IMR-90 (cell line): ENCODE measurements at regions not wholly inside any gene's neighbourhood (a gene's known extent, or its start where the extent isn't known, plus 50 kb on each side); places are given as distances from the start of the nearest gene placed in this dataset.

Experiments used
- ATAC-seq: fragments of 200-7000 bp; cut with Tn5 transposase; 2 replicates; pipeline ENCODE4 v1.9.1; 2020; ENCODE audit warnings: low read depth, mild to moderate bottlenecking, moderate library complexity
- BruUV-seq: library from RNA; stranded (reverse); fragments of 400-500 nt; replicated peaks from 2 replicates; lab custom pipeline; 2021; lab: Mats Ljungman, UMichigan
- CTCF ChIA-PET: fragments of 300-600 bp; formaldehyde crosslinking; extraction: SDS; loops from one replicate; lab custom pipeline; 2021; ENCODE audit warnings: antibody characterized with exemption; lab: Yijun Ruan, JAX
- POLR2A ChIA-PET: fragments of 300-600 bp; sonication (Branson Sonifier 250); formaldehyde crosslinking; loops from one replicate; lab custom pipeline; 2022; ENCODE audit warnings: antibody characterized with exemption; ENCODE audit not compliant: unreplicated experiment; lab: Charles Lee
- DNase-seq: peaks from one replicate; pipeline ENCODE4 v3.0.0; 2013
- H2AFZ ChIP-seq: replicated peaks from 2 replicates; pipeline ENCODE3; 2013; ENCODE audit warnings: low read length, mild to moderate bottlenecking; ENCODE audit not compliant: poor library complexity
- H2AK5ac ChIP-seq: 2 replicates; pipeline ENCODE4 v1.6.1; 2013; ENCODE audit warnings: low read depth, low read length, inconsistent platforms
- H2AK9ac ChIP-seq: replicated peaks from 2 replicates; pipeline ENCODE3; 2013; ENCODE audit warnings: mild to moderate bottlenecking, low read depth, low read length, moderate library complexity; ENCODE audit not compliant: poor library complexity
- H2BK120ac ChIP-seq: 2 replicates; pipeline ENCODE4 v1.6.1; 2013; ENCODE audit warnings: low read depth, low read length, inconsistent platforms
- H2BK15ac ChIP-seq: 3 replicates; pipeline ENCODE4 v1.6.1; 2013; ENCODE audit warnings: low read depth, low read length, inconsistent platforms
- H2BK20ac ChIP-seq: 2 replicates; pipeline ENCODE4 v1.6.1; 2013; ENCODE audit warnings: low read depth, mild to moderate bottlenecking, inconsistent platforms, low read length, moderate library complexity
- H2BK5ac ChIP-seq: 2 replicates; pipeline ENCODE4 v1.6.1; 2013; ENCODE audit warnings: mild to moderate bottlenecking, low read depth, low read length, inconsistent platforms; ENCODE audit not compliant: poor library complexity, severe bottlenecking
- H3K14ac ChIP-seq: replicated peaks from 2 replicates; pipeline ENCODE4 v1.6.1; 2013; ENCODE audit warnings: low read depth, low read length, inconsistent platforms
- H3K18ac ChIP-seq: 2 replicates; pipeline ENCODE4 v1.6.1; 2013; ENCODE audit warnings: low read depth, low read length, control low read depth
- H3K23ac ChIP-seq: 2 replicates; pipeline ENCODE4 v1.6.1; 2013; ENCODE audit warnings: low read depth, low read length, inconsistent platforms
- H3K27ac ChIP-seq: 2 replicates; pipeline ENCODE4 v1.5.1; 2013; ENCODE audit warnings: mild to moderate bottlenecking, control low read depth, low read length; ENCODE audit not compliant: insufficient read depth
- H3K27me3 ChIP-seq: 2 replicates; pipeline ENCODE4 v1.6.1; 2013; ENCODE audit warnings: low read length; ENCODE audit not compliant: control insufficient read depth, insufficient read depth
- H3K36me3 ChIP-seq: 2 replicates; pipeline ENCODE4 v1.6.1; 2013; ENCODE audit warnings: low read length, mixed read lengths; ENCODE audit not compliant: control insufficient read depth, insufficient read depth
- H3K4ac ChIP-seq: 2 replicates; pipeline ENCODE4 v1.6.1; 2013; ENCODE audit warnings: low read depth, low read length, inconsistent platforms
- H3K4me1 ChIP-seq: 2 replicates; pipeline ENCODE4 v1.6.1; 2013; ENCODE audit warnings: low read length, mixed read lengths; ENCODE audit not compliant: control insufficient read depth, insufficient read depth
- H3K4me2 ChIP-seq: 2 replicates; pipeline ENCODE4 v1.6.1; 2013; ENCODE audit warnings: low read depth, mild to moderate bottlenecking, control low read depth, low read length, moderate library complexity
- H3K4me3 ChIP-seq: 2 replicates; pipeline ENCODE4 v1.5.1; 2013; ENCODE audit warnings: low read depth, mild to moderate bottlenecking, control low read depth, low read length, moderate library complexity; ENCODE audit not compliant: insufficient read depth
- H3K56ac ChIP-seq: 2 replicates; pipeline ENCODE4 v1.6.1; 2013; ENCODE audit warnings: low read length, inconsistent platforms; ENCODE audit not compliant: insufficient read depth; ENCODE audit errors: extremely low read depth
- H3K79me1 ChIP-seq, 2 experiments: 2 replicates each; pipeline ENCODE4 v1.6.1; 2013; ENCODE audit warnings: low read length in 2 of 2, inconsistent platforms in 1 of 2, low read depth in 1 of 2
- H3K9ac ChIP-seq: 2 replicates; pipeline ENCODE4 v1.6.1; 2013; ENCODE audit warnings: low read depth, low read length, control low read depth
- H3K9me1 ChIP-seq: 2 replicates; pipeline ENCODE4 v1.6.1; 2013; ENCODE audit warnings: low read length, inconsistent platforms; ENCODE audit not compliant: insufficient read depth
- H3K9me3 ChIP-seq: 2 replicates; pipeline ENCODE4 v1.6.1; 2013; ENCODE audit warnings: low read length; ENCODE audit not compliant: control insufficient read depth, insufficient read depth
- H4K20me1 ChIP-seq: 2 replicates; pipeline ENCODE4 v1.6.1; 2013; ENCODE audit warnings: low read length, inconsistent platforms; ENCODE audit not compliant: insufficient read depth
- H4K5ac ChIP-seq: 2 replicates; pipeline ENCODE4 v1.6.1; 2013; ENCODE audit warnings: mild to moderate bottlenecking, low read depth, low read length, control low read depth
- H4K8ac ChIP-seq, 2 experiments: 2 replicates each; pipeline ENCODE4 v1.6.1; 2013; ENCODE audit warnings: low read depth in 2 of 2, low read length in 2 of 2, control low read depth in 1 of 2, inconsistent platforms in 1 of 2
- H4K91ac ChIP-seq: 2 replicates; pipeline ENCODE4 v1.6.1; 2013; ENCODE audit warnings: low read depth, low read length, inconsistent platforms; ENCODE audit not compliant: insufficient read depth
- BHLHE40 ChIP-seq: fragments of 150-350 bp; IDR thresholded peaks from 2 replicates; pipeline ENCODE4 v1.6.1; 2016; ENCODE audit warnings: mild to moderate bottlenecking, low read depth, low read length
- CEBPB ChIP-seq: IDR thresholded peaks from 2 replicates; pipeline ENCODE4 v1.6.1; 2012; ENCODE audit warnings: low read depth, low read length, improper control_type of control experiment
- CHD1 ChIP-seq: IDR thresholded peaks from 2 replicates; pipeline ENCODE4 v1.6.1; 2012; ENCODE audit warnings: low read depth, low read length, improper control_type of control experiment
- CTCF ChIP-seq: conservative IDR thresholded peaks from 2 replicates; pipeline ENCODE4 v1.5.1; 2012; ENCODE audit warnings: mild to moderate bottlenecking, low read depth, low read length, improper control_type of control experiment
- ELK1 ChIP-seq: fragments of 150-350 bp; IDR thresholded peaks from 2 replicates; pipeline ENCODE4 v1.6.1; 2016; ENCODE audit warnings: low read depth, mild to moderate bottlenecking, low read length, moderate library complexity, borderline replicate concordance
- FOS ChIP-seq: fragments of 150-350 bp; IDR thresholded peaks from 2 replicates; pipeline ENCODE4 v1.6.1; 2016; ENCODE audit warnings: low read depth, low read length
- MAFK ChIP-seq: IDR thresholded peaks from 2 replicates; pipeline ENCODE4 v1.6.1; 2012; ENCODE audit warnings: low read depth, low read length, improper control_type of control experiment
- MAZ ChIP-seq: IDR thresholded peaks from 2 replicates; pipeline ENCODE4 v1.6.1; 2012; ENCODE audit warnings: low read depth, mild to moderate bottlenecking, low read length, improper control_type of control experiment, moderate library complexity, borderline replicate concordance
- MXI1 ChIP-seq: IDR thresholded peaks from 2 replicates; pipeline ENCODE4 v1.6.1; 2012; ENCODE audit warnings: low read depth, mild to moderate bottlenecking, low read length, moderate library complexity, borderline replicate concordance
- NFE2L2 ChIP-seq: fragments of 150-350 bp; IDR thresholded peaks from 2 replicates; pipeline ENCODE4 v1.6.1; 2016; ENCODE audit warnings: low read depth, mild to moderate bottlenecking, low read length
- POLR2A ChIP-seq: IDR thresholded peaks from 2 replicates; pipeline ENCODE4 v1.6.1; 2012; ENCODE audit warnings: mild to moderate bottlenecking, low read depth, low read length
- RAD21 ChIP-seq: IDR thresholded peaks from 2 replicates; pipeline ENCODE4 v1.6.1; 2012; ENCODE audit warnings: low read length, improper control_type of control experiment
- RCOR1 ChIP-seq: IDR thresholded peaks from 2 replicates; pipeline ENCODE4 v1.6.1; 2012; ENCODE audit warnings: mild to moderate bottlenecking, low read length, improper control_type of control experiment; ENCODE audit not compliant: insufficient replicate concordance
- RFX5 ChIP-seq: IDR thresholded peaks from 2 replicates; pipeline ENCODE4 v1.8.0; 2012; ENCODE audit warnings: low read depth, mild to moderate bottlenecking, low read length, moderate library complexity
- SMC3 ChIP-seq: fragments of 150-350 bp; IDR thresholded peaks from 2 replicates; pipeline ENCODE4 v1.6.1; 2016; ENCODE audit warnings: low read depth, mild to moderate bottlenecking, antibody characterized with exemption, low read length, moderate library complexity
- USF2 ChIP-seq: fragments of 150-350 bp; IDR thresholded peaks from 2 replicates; pipeline ENCODE4 v1.6.1; 2017; ENCODE audit warnings: mild to moderate bottlenecking, antibody characterized with exemption, low read length, low read depth
- WGBS, 2 experiments: methylation state at CpG; one replicate each; pipeline versions ENCODE4 v1.1.5 to v1.1.7; 2013; ENCODE audit warnings: missing lambda C conversion rate in 2 of 2; ENCODE audit not compliant: insufficient read length in 1 of 2; ENCODE audit errors: extremely low coverage in 2 of 2; 5-methylcytosine and 5-hydroxymethylcytosine counted together
- dilution Hi-C: fragments of 300-500 bp; cut with HindIII; formaldehyde crosslinking; loops from one replicate; pipeline ENCODE4 v1.14.3; 2018; ENCODE audit warnings: low sequenced_read_pairs; ENCODE audit not compliant: unreplicated experiment
- in situ Hi-C: fragments of 300-500 bp; cut with MboI; formaldehyde crosslinking; loops from 3 replicates; pipeline ENCODE4 v1.14.3; 2019; ENCODE audit warnings: low sequenced_read_pairs, inconsistent platforms, mixed read lengths
- intact Hi-C: fragments of 100-400 bp; cut with micrococcal nuclease; formaldehyde crosslinking; loops from 2 replicates; pipeline ENCODE4 v1.10.0; 2022

- Histone ChIP-seq H4K91ac (no peak overlapping the region), H3K4me2 (no peak overlapping the region), H4K20me1 (no peaks in the 10 kb centered on the region), H3K27ac (no peak overlapping the region), H3K36me3 (no peaks in the 10 kb centered on the region), H3K79me1 (no peaks in the 10 kb centered on the region), H2BK120ac (no peak overlapping the region), H3K56ac (no peak overlapping the region), H2AK9ac (no peak overlapping the region), H2AK5ac (no peak overlapping the region), H3K18ac (no peak overlapping the region), H3K23ac (no peak overlapping the region), H2AFZ (no peak overlapping the region), H3K4me3 (no peak overlapping the region), H3K9ac (no peak overlapping the region), H3K4me1 (no peaks in the 10 kb centered on the region), H2BK20ac (no peak overlapping the region), H3K9me1 (no peaks in the 10 kb centered on the region), H2BK15ac (no peak overlapping the region), H3K27me3 (no peaks in the 10 kb centered on the region), H3K14ac (no peak overlapping the region), H4K8ac (no peak overlapping the region), H3K4ac (no peak overlapping the region), H2BK5ac (no peak overlapping the region), H4K5ac (no peak overlapping the region), H3K9me3 (no peaks in the 10 kb centered on the region)
- no CpG with 5 or more reads among the region's 3 CpGs for WGBS, 2 experiments
- ATAC-seq: no peak
- BruUV-seq: no TSS peak
- POLR2A ChIA-PET: no interaction called here
- in situ Hi-C loops (no loop called here), dilution Hi-C loops (no loop called here), intact Hi-C loops (no loop called here)
- no peak for DNase-seq
- CTCF ChIA-PET: no interaction called here
- no peak for TF ChIP-seq MAFK
- no peak for TF ChIP-seq FOS
- no peak for TF ChIP-seq BHLHE40
- no peak for TF ChIP-seq CTCF
- no peak for TF ChIP-seq ELK1
- TF ChIP-seq NFE2L2: no peak
- TF ChIP-seq RCOR1: no peak
- no peak for TF ChIP-seq SMC3
- TF ChIP-seq RAD21: no peak
- TF ChIP-seq MAZ: no peak
- no peak for TF ChIP-seq POLR2A
- no peak for TF ChIP-seq MXI1
- no peak for TF ChIP-seq CHD1
- TF ChIP-seq CEBPB: no peak
- no peak for TF ChIP-seq RFX5
- no peak for TF ChIP-seq USF2
These were observed 114.3 kb upstream of the LRFN2 start for GRCh38 chr6:40701352-40702007.
